ENCODE measurements at regions not wholly inside any gene's neighbourhood (a gene's known extent, or its start where the extent isn't known, plus 50 kb on each side); places are given as distances from the start of the nearest gene placed in this dataset.

DNA sequence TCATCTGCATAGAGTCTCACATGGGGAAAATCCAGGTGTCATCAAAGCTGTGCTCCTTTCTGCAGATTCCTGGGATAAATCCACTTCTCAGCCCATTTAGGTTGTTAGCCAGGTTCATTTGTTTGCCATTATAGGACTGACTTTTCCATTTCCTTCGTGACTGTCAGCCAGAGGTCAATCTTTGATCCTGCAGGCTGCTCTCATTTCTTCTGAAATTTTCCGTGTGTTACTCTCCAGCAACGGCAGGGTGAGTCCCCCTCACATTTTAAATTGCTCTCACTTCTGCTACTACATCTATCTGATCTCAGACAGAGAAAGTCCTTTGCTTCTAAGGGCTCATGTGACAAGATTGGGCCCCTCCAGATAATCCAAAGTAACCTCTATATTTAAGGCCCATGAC, 150.7 kb upstream of the BET1 start:
- H3K9ac ChIP-seq (replicated peaks; ENCODE audit: extremely low read depth, insufficient read depth, low read length), result no peak overlapping the region
- ChIA-PET CTCF (no interaction called here), POLR2A (no interaction called here)
- no peak overlapping the region for H3K4me2 ChIP-seq (ENCODE audit: insufficient read depth, low read length)
- H3K36me3 ChIP-seq (ENCODE audit: control insufficient read depth in 2 of 2, extremely low read depth in 1 of 2, insufficient read depth in 2 of 2, low read length in 2 of 2), result no peaks in the 10 kb centered on the region
- intact Hi-C loops (cut with micrococcal nuclease) (no loop called here), dilution Hi-C loops (cut with MboI; ENCODE audit: extremely low pct_ligation_motif_present, low sequenced_read_pairs) (no loop called here)
- no peaks in the 10 kb centered on the region for H3K9me1 ChIP-seq (replicated peaks; ENCODE audit: control insufficient read depth, extremely low read depth, insufficient read depth, low read length)
- H3K4me1 ChIP-seq (ENCODE audit: control insufficient read depth, extremely low read depth, insufficient read depth, low read length), result peaks cover 25% of the 10 kb centered on the region
- DNase-seq (ENCODE audit: low read depth, low spot score) (no peak), FAIRE-seq (no peak)
- H2AFZ ChIP-seq (ENCODE audit: low read depth, low read length), result peak overlapping the region; percentile 42
- no TSS peak for BruUV-seq (replicated peaks)
- H3K9me3 ChIP-seq (replicated peaks; ENCODE audit: control insufficient read depth, insufficient read depth, low read length), result no peaks in the 10 kb centered on the region
- no peaks in the 10 kb centered on the region for H4K20me1 ChIP-seq (replicated peaks; ENCODE audit: control insufficient read depth, extremely low read depth, insufficient read depth, low read length)
- H3K79me2 ChIP-seq (ENCODE audit: control insufficient read depth, insufficient read depth, low read length), result no peaks in the 10 kb centered on the region
- H3K27ac ChIP-seq (ENCODE audit: insufficient read depth, low read depth, low read length), result no peak overlapping the region
- H3K4me3 ChIP-seq (replicated peaks in 1 of 3; ENCODE audit: insufficient read depth in 1 of 3, low read depth in 1 of 3, low read length in 3 of 3), result no peak overlapping the region
- TF ChIP-seq MYC (IDR thresholded peaks at IDR 0.05; ENCODE audit: low read depth, low read length) (no peak), GATA2 (IDR thresholded peaks at IDR 0.05; ENCODE audit: insufficient read depth, insufficient read length, low read depth, low read length) (no peak), POLR2A (IDR thresholded peaks at IDR 0.05; ENCODE audit: low read depth, low read length) (no peak), JUN (IDR thresholded peaks at IDR 0.05; ENCODE audit: borderline replicate concordance, insufficient read depth, insufficient read length, low read depth) (no peak), POLR2AphosphoS5 (IDR thresholded peaks at IDR 0.05; ENCODE audit: insufficient read depth, low read depth, low read length) (no peak), FOS (IDR thresholded peaks at IDR 0.05; ENCODE audit: borderline replicate concordance, insufficient read depth, low read length) (no peak), EZH2 (IDR thresholded peaks at IDR 0.05; ENCODE audit: borderline replicate concordance, low read depth, low read length, severe bottlenecking) (no peak)
- TF ChIP-seq, protein P1, sequence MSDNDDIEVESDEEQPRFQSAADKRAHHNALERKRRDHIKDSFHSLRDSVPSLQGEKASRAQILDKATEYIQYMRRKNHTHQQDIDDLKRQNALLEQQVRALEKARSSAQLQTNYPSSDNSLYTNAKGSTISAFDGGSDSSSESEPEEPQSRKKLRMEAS (IDR thresholded peaks at IDR 0.05; ENCODE audit: insufficient read depth, insufficient read length), result no peak
- TF ChIP-seq, protein P2, sequence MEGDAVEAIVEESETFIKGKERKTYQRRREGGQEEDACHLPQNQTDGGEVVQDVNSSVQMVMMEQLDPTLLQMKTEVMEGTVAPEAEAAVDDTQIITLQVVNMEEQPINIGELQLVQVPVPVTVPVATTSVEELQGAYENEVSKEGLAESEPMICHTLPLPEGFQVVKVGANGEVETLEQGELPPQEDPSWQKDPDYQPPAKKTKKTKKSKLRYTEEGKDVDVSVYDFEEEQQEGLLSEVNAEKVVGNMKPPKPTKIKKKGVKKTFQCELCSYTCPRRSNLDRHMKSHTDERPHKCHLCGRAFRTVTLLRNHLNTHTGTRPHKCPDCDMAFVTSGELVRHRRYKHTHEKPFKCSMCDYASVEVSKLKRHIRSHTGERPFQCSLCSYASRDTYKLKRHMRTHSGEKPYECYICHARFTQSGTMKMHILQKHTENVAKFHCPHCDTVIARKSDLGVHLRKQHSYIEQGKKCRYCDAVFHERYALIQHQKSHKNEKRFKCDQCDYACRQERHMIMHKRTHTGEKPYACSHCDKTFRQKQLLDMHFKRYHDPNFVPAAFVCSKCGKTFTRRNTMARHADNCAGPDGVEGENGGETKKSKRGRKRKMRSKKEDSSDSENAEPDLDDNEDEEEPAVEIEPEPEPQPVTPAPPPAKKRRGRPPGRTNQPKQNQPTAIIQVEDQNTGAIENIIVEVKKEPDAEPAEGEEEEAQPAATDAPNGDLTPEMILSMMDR (IDR thresholded peaks at IDR 0.05; ENCODE audit: extremely low read depth in 1 of 2, insufficient read depth in 1 of 2, low read depth in 1 of 2, low read length in 2 of 2), result no peak
- H3K27me3 ChIP-seq (ENCODE audit: control insufficient read depth in 2 of 2, insufficient read depth in 2 of 2, low read length in 2 of 2), result no peaks in the 10 kb centered on the region
